ENCODE measurements at regions not wholly inside any gene's neighbourhood (a gene's known extent, or its start where the extent isn't known, plus 50 kb on each side); places are given as distances from the start of the nearest gene placed in this dataset.
"Not testable (repeated sequence)": the region's sequence is repeated elsewhere in the genome, so short reads cannot be mapped to it uniquely, and the experiment has no call there.

- no peak for DNase-seq
Measured at GRCh38 chr12:75698052-75698451, 186.6 kb upstream of the KRR1 start.

- DNase-seq = no peak
Measured at GRCh38 chr12:75695926-75696325, 184.5 kb upstream of the KRR1 start.

GRCh38 chr12:75694534-75695268 lies 183.3 kb upstream of the KRR1 start:
- DNase-seq = no peak

- DNase-seq = no peak
Measured at GRCh38 chr12:75692876-75693275, 181.5 kb upstream of the KRR1 start.

- peak; percentile 69 for DNase-seq
Measured at GRCh38 chr12:75690296-75690955, 179.0 kb upstream of the KRR1 start.

GRCh38 chr12:75686233-75686632 lies 174.8 kb upstream of the KRR1 start:
- not testable (repeated sequence) for DNase-seq

GRCh38 chr12:75685617-75686225 lies 174.3 kb upstream of the KRR1 start:
- no peak for DNase-seq

GRCh38 chr12:75684678-75685616 lies 173.5 kb upstream of the KRR1 start:
- no peak for DNase-seq

GRCh38 chr12:75683995-75684586 lies 172.7 kb upstream of the KRR1 start:
- DNase-seq = not testable (repeated sequence)

- DNase-seq = no peak
Measured at GRCh38 chr12:75683220-75683619, 171.8 kb upstream of the KRR1 start.

GRCh38 chr12:75677522-75677921 lies 166.1 kb upstream of the KRR1 start:
- DNase-seq = no peak

GRCh38 chr12:75674393-75674792 lies 163.0 kb upstream of the KRR1 start:
- no peak for DNase-seq

GRCh38 chr12:75672200-75672599 lies 160.8 kb upstream of the KRR1 start:
- DNase-seq = no peak

GRCh38 chr12:75670216-75670615 lies 158.8 kb upstream of the KRR1 start:
- no peak for DNase-seq

GRCh38 chr12:75666939-75667334 lies 155.5 kb upstream of the KRR1 start:
- no peak for DNase-seq

GRCh38 chr12:75666126-75666938 lies 154.9 kb upstream of the KRR1 start:
- no peak for DNase-seq

- DNase-seq = no peak
Measured at GRCh38 chr12:75665216-75665615, 153.8 kb upstream of the KRR1 start.

- no peak for DNase-seq
Measured at GRCh38 chr12:75662511-75663159, 151.2 kb upstream of the KRR1 start.

GRCh38 chr12:75661908-75662307 lies 150.5 kb upstream of the KRR1 start:
- DNase-seq = no peak

- DNase-seq = no peak
Measured at GRCh38 chr12:75660805-75661404, 149.5 kb upstream of the KRR1 start.

- DNase-seq = peak; percentile 26
Measured at GRCh38 chr12:75660107-75660530, 148.7 kb upstream of the KRR1 start.

Measured in amniotic stem cell (primary cell).